ENCODE measurements at regions not wholly inside any gene's neighbourhood (a gene's known extent, or its start where the extent isn't known, plus 50 kb on each side); places are given as distances from the start of the nearest gene placed in this dataset.

- no peak for TF ChIP-seq NFE2L2 (conservative IDR thresholded peaks at IDR 0.05; ENCODE audit: low read length)
- no peak for TF ChIP-seq JUN (IDR thresholded peaks at IDR 0.05)
- no peak for TF ChIP-seq EP300 (IDR thresholded peaks at IDR 0.05)
- TF ChIP-seq CHD2 (IDR thresholded peaks at IDR 0.05; ENCODE audit: low read length, partially characterized antibody): no peak
Measured at GRCh38 chr2:162914161-162914560, 75.6 kb upstream of the KCNH7 start.

All from A549 (cell line).